ENCODE measurements at regions not wholly inside any gene's neighbourhood (a gene's known extent, or its start where the extent isn't known, plus 50 kb on each side); places are given as distances from the start of the nearest gene placed in this dataset.

GRCh38 chr15:61634837-61635236 lies 405.7 kb upstream of the RORA start:
- Mint-ChIP-seq H3K9me3 (peaks cover 0 to 4% (median 0%) of the 10 kb centered on the region in 9 donors), H3K27ac (no peak overlapping the region), H3K36me3 (no peaks in the 10 kb centered on the region), H3K27me3 (peaks cover 7 to 19% (median 8%) of the 10 kb centered on the region in 5 donors), H3K4me3 (no peak overlapping the region), H3K4me1 (no peaks in the 10 kb centered on the region)
- ATAC-seq: no peak
- POLR2A ChIA-PET: no interaction called here
- DNase-seq: no peak

GRCh38 chr15:61633951-61634350 lies 404.8 kb upstream of the RORA start:
- peaks cover 4 to 15% (median 8%) of the 10 kb centered on the region in 5 donors for H3K27me3 Mint-ChIP-seq
- no peak for DNase-seq
- H3K36me3 Mint-ChIP-seq: no peaks in the 10 kb centered on the region
- no peaks in the 10 kb centered on the region for H3K4me1 Mint-ChIP-seq
- no peak overlapping the region for H3K27ac Mint-ChIP-seq
- no peak for ATAC-seq
- H3K9me3 Mint-ChIP-seq: peaks cover 0 to 4% (median 0%) of the 10 kb centered on the region in 9 donors
- POLR2A ChIA-PET: no interaction called here
- no peak overlapping the region for H3K4me3 Mint-ChIP-seq

- Mint-ChIP-seq H3K27ac (no peak overlapping the region), H3K4me1 (no peaks in the 10 kb centered on the region), H3K36me3 (no peaks in the 10 kb centered on the region), H3K27me3 (peaks cover 7 to 23% (median 10%) of the 10 kb centered on the region in 5 donors), H3K9me3 (peaks cover 0 to 2% (median 0%) of the 10 kb centered on the region in 9 donors), H3K4me3 (no peak overlapping the region)
- POLR2A ChIA-PET: no interaction called here
- ATAC-seq: no peak
- no peak for DNase-seq
Measured at GRCh38 chr15:61629269-61629668, 400.2 kb upstream of the RORA start.

GRCh38 chr15:61624950-61625349 lies 395.8 kb upstream of the RORA start:
- no peaks in the 10 kb centered on the region for H3K4me1 Mint-ChIP-seq
- H3K36me3 Mint-ChIP-seq: no peaks in the 10 kb centered on the region
- no peak for ATAC-seq
- POLR2A ChIA-PET: no interaction called here
- no peak overlapping the region for H3K4me3 Mint-ChIP-seq
- H3K27me3 Mint-ChIP-seq: peaks cover 9 to 33% (median 13%) of the 10 kb centered on the region in 5 donors
- H3K27ac Mint-ChIP-seq: no peak overlapping the region
- no peaks in the 10 kb centered on the region for H3K9me3 Mint-ChIP-seq
- DNase-seq: no peak

- no peaks in the 10 kb centered on the region for H3K36me3 Mint-ChIP-seq
- POLR2A ChIA-PET: no interaction called here
- ATAC-seq: no peak
- peaks cover 0 to under 1% (median 0%) of the 10 kb centered on the region in 9 donors for H3K9me3 Mint-ChIP-seq
- no peaks in the 10 kb centered on the region for H3K4me1 Mint-ChIP-seq
- peaks cover 9 to 33% (median 13%) of the 10 kb centered on the region in 5 donors for H3K27me3 Mint-ChIP-seq
- H3K4me3 Mint-ChIP-seq: no peak overlapping the region
- DNase-seq: no peak
- H3K27ac Mint-ChIP-seq: no peak overlapping the region
Measured at GRCh38 chr15:61623746-61624145, 394.6 kb upstream of the RORA start.

- ATAC-seq: no peak
- POLR2A ChIA-PET: no interaction called here
Measured at GRCh38 chr15:61621865-61622264, 392.8 kb upstream of the RORA start.

GRCh38 chr15:61621146-61621545 lies 392.0 kb upstream of the RORA start:
- POLR2A ChIA-PET: interaction anchor here (0.5 kb wide), 1 partner anchor 1267 kb away, joined by 3 read pairs; no protein-coding TSS in a partner anchor
- ATAC-seq (no peak), DNase-seq (peak in 2 of 10 donors; percentile 1 to 4)
- Mint-ChIP-seq H3K27ac (no peak overlapping the region), H3K27me3 (peaks cover 9 to 26% (median 12%) of the 10 kb centered on the region in 5 donors), H3K9me3 (peaks cover 0 to 23% (median 5%) of the 10 kb centered on the region in 9 donors), H3K36me3 (peaks cover 0 to 5% (median 0%) of the 10 kb centered on the region in 3 donors), H3K4me1 (no peaks in the 10 kb centered on the region), H3K4me3 (no peak overlapping the region)

More at GRCh38 chr15:61621865-61622264, 392.8 kb upstream of the RORA start:
- DNase-seq: no peak
- H3K4me3 Mint-ChIP-seq: no peak overlapping the region
- peaks cover 0 to 17% (median 5%) of the 10 kb centered on the region in 9 donors for H3K9me3 Mint-ChIP-seq
- H3K27ac Mint-ChIP-seq: no peak overlapping the region
- peaks cover 9 to 32% (median 16%) of the 10 kb centered on the region in 5 donors for H3K27me3 Mint-ChIP-seq
- no peaks in the 10 kb centered on the region for H3K4me1 Mint-ChIP-seq
- peaks cover 0 to 4% (median 0%) of the 10 kb centered on the region in 3 donors for H3K36me3 Mint-ChIP-seq

- H3K4me1 Mint-ChIP-seq: no peaks in the 10 kb centered on the region
- H3K9me3 Mint-ChIP-seq: peaks cover 0 to 33% (median 11%) of the 10 kb centered on the region in 9 donors
- no peak overlapping the region for H3K27ac Mint-ChIP-seq
- H3K4me3 Mint-ChIP-seq: no peak overlapping the region
- DNase-seq (no peak), ATAC-seq (no peak)
- peaks cover 11 to 35% (median 13%) of the 10 kb centered on the region in 5 donors for H3K27me3 Mint-ChIP-seq
- H3K36me3 Mint-ChIP-seq: peaks cover 0 to 7% (median 0%) of the 10 kb centered on the region in 3 donors
- POLR2A ChIA-PET: no interaction called here
Measured at GRCh38 chr15:61620151-61620550, 391.0 kb upstream of the RORA start.

- Mint-ChIP-seq H3K27me3 (peaks cover 20 to 53% (median 25%) of the 10 kb centered on the region in 5 donors), H3K4me1 (no peaks in the 10 kb centered on the region), H3K27ac (no peak overlapping the region), H3K9me3 (peaks cover 13 to 65% (median 35%) of the 10 kb centered on the region in 9 donors), H3K4me3 (no peak overlapping the region), H3K36me3 (peaks cover 0 to 32% (median 5%) of the 10 kb centered on the region in 3 donors)
- DNase-seq (no peak), ATAC-seq (no peak)
- POLR2A ChIA-PET: no interaction called here
Measured at GRCh38 chr15:61613729-61614128, 384.6 kb upstream of the RORA start.

- Mint-ChIP-seq H3K27me3 (peaks cover 21 to 57% (median 25%) of the 10 kb centered on the region in 5 donors), H3K4me3 (no peak overlapping the region), H3K36me3 (peaks cover 0 to 32% (median 5%) of the 10 kb centered on the region in 3 donors), H3K27ac (no peak overlapping the region), H3K4me1 (no peaks in the 10 kb centered on the region), H3K9me3 (peaks cover 13 to 61% (median 35%) of the 10 kb centered on the region in 9 donors)
- DNase-seq (no peak), ATAC-seq (no peak)
- POLR2A ChIA-PET: no interaction called here
Measured at GRCh38 chr15:61613138-61613537, 384.0 kb upstream of the RORA start.

- ATAC-seq (no peak), DNase-seq (no peak)
- POLR2A ChIA-PET: no interaction called here
- Mint-ChIP-seq H3K4me1 (no peaks in the 10 kb centered on the region), H3K27me3 (peaks cover 19 to 57% (median 26%) of the 10 kb centered on the region in 5 donors), H3K4me3 (no peak overlapping the region), H3K9me3 (peaks cover 13 to 51% (median 32%) of the 10 kb centered on the region in 9 donors), H3K27ac (no peak overlapping the region), H3K36me3 (peaks cover 0 to 31% (median 5%) of the 10 kb centered on the region in 3 donors)
Measured at GRCh38 chr15:61612111-61612510, 383.0 kb upstream of the RORA start.

- POLR2A ChIA-PET: no interaction called here
- no peak for ATAC-seq
- no peak for DNase-seq
- Mint-ChIP-seq H3K27me3 (peaks cover 15 to 59% (median 31%) of the 10 kb centered on the region in 5 donors), H3K4me3 (no peak overlapping the region), H3K9me3 (peaks cover 0 to 6% (median 0%) of the 10 kb centered on the region in 9 donors), H3K27ac (peak overlapping the region in 1 of 10 donors; percentile 32), H3K36me3 (peaks cover 0 to 6% (median 0%) of the 10 kb centered on the region in 3 donors), H3K4me1 (no peaks in the 10 kb centered on the region)
Measured at GRCh38 chr15:61605343-61605742, 376.2 kb upstream of the RORA start.

- Mint-ChIP-seq H3K9me3 (no peaks in the 10 kb centered on the region), H3K27me3 (peaks cover 3 to 10% (median 5%) of the 10 kb centered on the region in 5 donors), H3K4me3 (no peak overlapping the region), H3K4me1 (no peaks in the 10 kb centered on the region), H3K27ac (no peak overlapping the region), H3K36me3 (no peaks in the 10 kb centered on the region)
- no peak for ATAC-seq
- POLR2A ChIA-PET: no interaction called here
- DNase-seq: no peak
Measured at GRCh38 chr15:61598655-61599054, 369.6 kb upstream of the RORA start.

- Mint-ChIP-seq H3K4me1 (no peaks in the 10 kb centered on the region), H3K27ac (no peak overlapping the region), H3K4me3 (no peak overlapping the region), H3K36me3 (peaks cover 0 to 18% (median 0%) of the 10 kb centered on the region in 3 donors), H3K27me3 (peaks cover 7 to 46% (median 19%) of the 10 kb centered on the region in 5 donors), H3K9me3 (peaks cover 0 to 28% (median 8%) of the 10 kb centered on the region in 9 donors)
- POLR2A ChIA-PET: no interaction called here
- ATAC-seq: no peak
- no peak for DNase-seq
Measured at GRCh38 chr15:61584410-61584809, 355.3 kb upstream of the RORA start.

Measured in naive thymus-derived CD8-positive, alpha-beta T cell (primary cell).